ENCODE measurements at regions not wholly inside any gene's neighbourhood (a gene's known extent, or its start where the extent isn't known, plus 50 kb on each side); places are given as distances from the start of the nearest gene placed in this dataset.

GRCh38 chr7:13466874-13467547 lies 522.5 kb downstream of the ETV1 start:
- TF ChIP-seq TAF1 (IDR thresholded peaks at IDR 0.05; ENCODE audit: low read depth) (no peak), NFIC (IDR thresholded peaks at IDR 0.05) (no peak), CEBPB (IDR thresholded peaks at IDR 0.05) (no peak)

- TF ChIP-seq RAD21 (IDR thresholded peaks at IDR 0.05; ENCODE audit: low read depth) = no peak
- TF ChIP-seq EGR1 (IDR thresholded peaks at IDR 0.05) = no peak
- no peak for TF ChIP-seq EP300 (IDR thresholded peaks at IDR 0.05; ENCODE audit: borderline replicate concordance)
- TF ChIP-seq USF1 (IDR thresholded peaks at IDR 0.05) = no peak
- no peak for TF ChIP-seq MAX (IDR thresholded peaks at IDR 0.05)
- TF ChIP-seq YY1 (IDR thresholded peaks at IDR 0.05; ENCODE audit: low read depth) = no peak
- no peak for TF ChIP-seq TAF1 (IDR thresholded peaks at IDR 0.05; ENCODE audit: low read depth)
- TF ChIP-seq FOXM1 (IDR thresholded peaks at IDR 0.05; ENCODE audit: borderline replicate concordance, low read depth) = no peak
- TF ChIP-seq ZBTB7A (IDR thresholded peaks at IDR 0.05; ENCODE audit: low read depth) = no peak
- no peak for TF ChIP-seq TEAD4 (IDR thresholded peaks at IDR 0.05)
- TF ChIP-seq REST (IDR thresholded peaks at IDR 0.05; ENCODE audit: low read depth) = no peak
- TF ChIP-seq CREB1 (IDR thresholded peaks at IDR 0.05; ENCODE audit: low read depth) = no peak
- no peak for TF ChIP-seq CEBPB (IDR thresholded peaks at IDR 0.05)
- TF ChIP-seq TCF12 (IDR thresholded peaks at IDR 0.05; ENCODE audit: low read depth) = no peak
These were observed 512.5 kb downstream of the ETV1 start for GRCh38 chr7:13476881-13477444.

GRCh38 chr7:13489386-13489785 lies 500.1 kb downstream of the ETV1 start:
- TF ChIP-seq EGR1 (IDR thresholded peaks at IDR 0.05) = no peak
- no peak for TF ChIP-seq FOXM1 (IDR thresholded peaks at IDR 0.05; ENCODE audit: borderline replicate concordance, low read depth)
- TF ChIP-seq REST (IDR thresholded peaks at IDR 0.05; ENCODE audit: low read depth) = no peak
- no peak for TF ChIP-seq MAX (IDR thresholded peaks at IDR 0.05)
- TF ChIP-seq RAD21 (IDR thresholded peaks at IDR 0.05; ENCODE audit: low read depth) = no peak
- TF ChIP-seq NFIC (IDR thresholded peaks at IDR 0.05) = no peak
- TF ChIP-seq USF1 (IDR thresholded peaks at IDR 0.05) = no peak
- no peak for TF ChIP-seq TEAD4 (IDR thresholded peaks at IDR 0.05)
- TF ChIP-seq TCF12 (IDR thresholded peaks at IDR 0.05; ENCODE audit: low read depth) = no peak
- TF ChIP-seq CREB1 (IDR thresholded peaks at IDR 0.05; ENCODE audit: low read depth) = no peak
- no peak for TF ChIP-seq CEBPB (IDR thresholded peaks at IDR 0.05)
- no peak for TF ChIP-seq ZBTB7A (IDR thresholded peaks at IDR 0.05; ENCODE audit: low read depth)

GRCh38 chr7:13496976-13497375 lies 492.5 kb downstream of the ETV1 start:
- TF ChIP-seq TEAD4 (IDR thresholded peaks at IDR 0.05) (no peak), USF1 (IDR thresholded peaks at IDR 0.05) (no peak), FOXM1 (IDR thresholded peaks at IDR 0.05; ENCODE audit: borderline replicate concordance, low read depth) (no peak), RAD21 (IDR thresholded peaks at IDR 0.05; ENCODE audit: low read depth) (no peak), EP300 (IDR thresholded peaks at IDR 0.05; ENCODE audit: borderline replicate concordance) (no peak), YY1 (IDR thresholded peaks at IDR 0.05; ENCODE audit: low read depth) (no peak), TCF12 (IDR thresholded peaks at IDR 0.05; ENCODE audit: low read depth) (no peak), REST (IDR thresholded peaks at IDR 0.05; ENCODE audit: low read depth) (no peak), CREB1 (IDR thresholded peaks at IDR 0.05; ENCODE audit: low read depth) (no peak), EGR1 (IDR thresholded peaks at IDR 0.05) (no peak), NFIC (IDR thresholded peaks at IDR 0.05) (no peak), MAX (IDR thresholded peaks at IDR 0.05) (no peak), ZBTB7A (IDR thresholded peaks at IDR 0.05; ENCODE audit: low read depth) (no peak), CEBPB (IDR thresholded peaks at IDR 0.05) (no peak), TAF1 (IDR thresholded peaks at IDR 0.05; ENCODE audit: low read depth) (no peak)
